ENCODE measurements at regions not wholly inside any gene's neighbourhood (a gene's known extent, or its start where the extent isn't known, plus 50 kb on each side); places are given as distances from the start of the nearest gene placed in this dataset.

- Histone ChIP-seq H3K36me3 (ENCODE audit: control insufficient read depth, insufficient read depth, low read length) (no peaks in the 10 kb centered on the region), H3K4me3 (replicated peaks; ENCODE audit: low read depth, low read length) (no peak overlapping the region), H3K27me3 (replicated peaks; ENCODE audit: control insufficient read depth, insufficient read depth, low read length) (no peaks in the 10 kb centered on the region)
- DNase-seq (ENCODE audit: extremely low read depth, insufficient read length), result no peak
- no peak for TF ChIP-seq CTCF (IDR thresholded peaks at IDR 0.05; ENCODE audit: insufficient read depth, low read length, poor library complexity, severe bottlenecking)
Observed at GRCh38 chr5:167639273-167639672, 652.2 kb upstream of the WWC1 start.

DNA sequence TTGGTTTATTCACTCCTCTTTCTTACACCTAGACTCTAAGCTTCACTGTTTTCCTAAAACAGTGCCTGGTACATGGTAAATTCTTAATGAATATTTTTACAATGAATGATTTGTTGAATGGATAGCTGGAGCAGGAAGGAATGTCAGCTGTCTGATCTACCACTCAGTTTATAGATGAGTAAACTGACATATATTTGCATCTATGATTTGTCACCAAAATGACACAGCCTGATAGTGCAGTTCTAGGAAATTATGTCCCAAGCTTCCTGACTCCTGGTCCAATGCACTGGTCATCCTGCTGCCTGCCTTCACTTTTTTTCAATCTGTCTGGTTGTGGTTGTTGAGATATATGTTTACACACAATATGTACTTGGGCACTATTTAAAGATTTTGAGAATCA is 651.7 kb upstream of the WWC1 start:
- no peak for TF ChIP-seq CTCF (IDR thresholded peaks at IDR 0.05; ENCODE audit: insufficient read depth, low read length, poor library complexity, severe bottlenecking)
- DNase-seq (ENCODE audit: extremely low read depth, insufficient read length), result no peak
- no peak overlapping the region for H3K4me3 ChIP-seq (replicated peaks; ENCODE audit: low read depth, low read length)
- no peaks in the 10 kb centered on the region for H3K36me3 ChIP-seq (ENCODE audit: control insufficient read depth, insufficient read depth, low read length)
- H3K27me3 ChIP-seq (replicated peaks; ENCODE audit: control insufficient read depth, insufficient read depth, low read length), result no peaks in the 10 kb centered on the region

DNA sequence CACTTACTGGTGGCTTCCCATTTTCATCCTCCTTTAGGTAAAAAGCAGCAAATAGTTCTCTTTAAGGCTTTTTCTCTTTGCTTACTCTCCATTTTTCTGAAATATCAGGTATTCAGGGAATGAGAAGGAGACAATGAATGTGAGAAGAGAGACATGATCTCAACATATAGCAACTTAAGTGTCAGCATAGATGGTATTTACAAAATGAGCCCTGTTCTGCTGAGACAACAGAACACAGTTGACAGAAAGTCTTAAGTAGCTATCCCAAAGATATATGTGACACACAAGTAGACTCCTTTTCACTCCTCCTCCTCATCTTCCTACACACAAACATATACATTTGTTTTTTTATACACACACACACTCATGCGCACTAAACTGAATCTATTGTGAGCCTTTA is 649.3 kb upstream of the WWC1 start:
- Histone ChIP-seq H3K36me3 (ENCODE audit: control insufficient read depth, insufficient read depth, low read length) (no peaks in the 10 kb centered on the region), H3K27me3 (replicated peaks; ENCODE audit: control insufficient read depth, insufficient read depth, low read length) (no peaks in the 10 kb centered on the region), H3K4me3 (replicated peaks; ENCODE audit: low read depth, low read length) (no peak overlapping the region)
- DNase-seq (ENCODE audit: extremely low read depth, insufficient read length), result no peak
- no peak for TF ChIP-seq CTCF (IDR thresholded peaks at IDR 0.05; ENCODE audit: insufficient read depth, low read length, poor library complexity, severe bottlenecking)

DNA sequence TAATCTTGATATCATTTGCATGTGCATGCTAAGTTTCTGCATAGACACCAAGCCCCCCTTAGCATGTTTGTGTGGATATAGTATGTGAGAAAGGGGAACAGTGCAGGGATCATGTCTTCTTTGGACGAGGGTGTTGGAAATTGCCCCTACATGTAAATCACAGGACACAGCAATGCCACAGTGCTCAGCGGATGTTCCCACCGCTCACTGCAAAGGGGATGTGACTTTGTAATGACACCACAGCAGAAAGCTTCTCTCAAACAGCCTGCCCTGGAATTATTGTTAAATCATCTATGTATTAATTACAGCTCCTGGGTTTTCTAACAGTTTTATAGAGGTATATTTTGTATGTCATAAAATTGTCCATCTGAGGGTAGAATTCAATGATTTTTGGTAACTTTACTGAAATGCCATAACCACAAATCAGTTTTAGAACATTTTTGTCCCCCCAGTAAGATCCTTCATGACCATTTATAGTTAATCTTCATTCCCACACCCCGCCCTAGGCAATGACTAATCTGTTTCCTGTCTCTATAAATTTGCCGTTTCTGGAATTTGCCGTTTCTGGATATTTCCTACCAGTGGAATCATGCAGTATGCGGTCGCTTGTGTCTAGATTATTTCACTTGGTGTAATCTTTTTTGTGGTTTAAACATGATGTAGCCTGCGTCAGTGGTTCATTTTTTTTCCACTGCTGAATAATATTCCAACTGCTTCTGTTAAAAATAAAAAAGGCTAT is 648.5 kb upstream of the WWC1 start:
- H3K4me3 ChIP-seq (replicated peaks; ENCODE audit: low read depth, low read length), result no peak overlapping the region
- H3K36me3 ChIP-seq (ENCODE audit: control insufficient read depth, insufficient read depth, low read length), result no peaks in the 10 kb centered on the region
- TF ChIP-seq CTCF (IDR thresholded peaks at IDR 0.05; ENCODE audit: insufficient read depth, low read length, poor library complexity, severe bottlenecking), result no peak
- H3K27me3 ChIP-seq (replicated peaks; ENCODE audit: control insufficient read depth, insufficient read depth, low read length), result no peaks in the 10 kb centered on the region
- no peak for DNase-seq (ENCODE audit: extremely low read depth, insufficient read length)

- DNase-seq (ENCODE audit: extremely low read depth, insufficient read length), result no peak
- H3K27me3 ChIP-seq (replicated peaks; ENCODE audit: control insufficient read depth, insufficient read depth, low read length), result no peaks in the 10 kb centered on the region
- H3K4me3 ChIP-seq (replicated peaks; ENCODE audit: low read depth, low read length), result no peak overlapping the region
- no peaks in the 10 kb centered on the region for H3K36me3 ChIP-seq (ENCODE audit: control insufficient read depth, insufficient read depth, low read length)
- no peak for TF ChIP-seq CTCF (IDR thresholded peaks at IDR 0.05; ENCODE audit: insufficient read depth, low read length, poor library complexity, severe bottlenecking)
Observed at GRCh38 chr5:167643631-167644280, 647.7 kb upstream of the WWC1 start.
